ENCODE measurements at regions not wholly inside any gene's neighbourhood (a gene's known extent, or its start where the extent isn't known, plus 50 kb on each side); places are given as distances from the start of the nearest gene placed in this dataset.

DNA sequence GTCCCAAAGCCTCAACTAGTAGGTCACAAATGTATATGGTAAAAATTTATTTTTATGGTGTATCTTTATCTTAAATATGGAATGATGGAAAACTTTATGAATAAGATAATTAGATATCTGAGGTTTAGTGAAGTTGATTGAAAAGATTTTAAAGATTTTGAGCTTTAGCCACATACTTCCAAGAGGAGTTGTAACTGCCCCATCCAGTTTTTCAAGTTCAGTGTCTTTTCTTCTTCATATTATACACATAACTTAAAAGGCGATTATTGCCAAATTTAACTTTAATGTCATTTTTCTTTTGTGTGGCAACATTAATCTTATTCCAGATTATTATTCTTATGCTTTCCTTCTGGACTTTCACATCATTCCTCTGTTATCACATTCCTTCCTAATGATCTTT, 266.4 kb downstream of the TINAG start:
- H3K27me3 ChIP-seq: no peaks in the 10 kb centered on the region
- H3K27ac ChIP-seq: no peak overlapping the region
- DNase-seq: no peak
- peaks cover 0 to 3% (median 0%) of the 10 kb centered on the region in 4 donors for H3K4me1 ChIP-seq
- H3K4me3 ChIP-seq: no peak overlapping the region
- no peaks in the 10 kb centered on the region for H3K9me3 ChIP-seq
- intact Hi-C loops (cut with DNase I): no loop called here
- TF ChIP-seq, protein P1, sequence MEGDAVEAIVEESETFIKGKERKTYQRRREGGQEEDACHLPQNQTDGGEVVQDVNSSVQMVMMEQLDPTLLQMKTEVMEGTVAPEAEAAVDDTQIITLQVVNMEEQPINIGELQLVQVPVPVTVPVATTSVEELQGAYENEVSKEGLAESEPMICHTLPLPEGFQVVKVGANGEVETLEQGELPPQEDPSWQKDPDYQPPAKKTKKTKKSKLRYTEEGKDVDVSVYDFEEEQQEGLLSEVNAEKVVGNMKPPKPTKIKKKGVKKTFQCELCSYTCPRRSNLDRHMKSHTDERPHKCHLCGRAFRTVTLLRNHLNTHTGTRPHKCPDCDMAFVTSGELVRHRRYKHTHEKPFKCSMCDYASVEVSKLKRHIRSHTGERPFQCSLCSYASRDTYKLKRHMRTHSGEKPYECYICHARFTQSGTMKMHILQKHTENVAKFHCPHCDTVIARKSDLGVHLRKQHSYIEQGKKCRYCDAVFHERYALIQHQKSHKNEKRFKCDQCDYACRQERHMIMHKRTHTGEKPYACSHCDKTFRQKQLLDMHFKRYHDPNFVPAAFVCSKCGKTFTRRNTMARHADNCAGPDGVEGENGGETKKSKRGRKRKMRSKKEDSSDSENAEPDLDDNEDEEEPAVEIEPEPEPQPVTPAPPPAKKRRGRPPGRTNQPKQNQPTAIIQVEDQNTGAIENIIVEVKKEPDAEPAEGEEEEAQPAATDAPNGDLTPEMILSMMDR (IDR thresholded peaks at IDR 0.05): no peak
- TF ChIP-seq POLR2AphosphoS5 (IDR thresholded peaks at IDR 0.05): no peak
- TF ChIP-seq EP300 (IDR thresholded peaks at IDR 0.05): no peak
- no peak for TF ChIP-seq POLR2A (IDR thresholded peaks at IDR 0.05)
- WGBS, 2 donors: 0% methylated on average over 1 of the region's 1 CpG
- H3K36me3 ChIP-seq: no peaks in the 10 kb centered on the region

DNA sequence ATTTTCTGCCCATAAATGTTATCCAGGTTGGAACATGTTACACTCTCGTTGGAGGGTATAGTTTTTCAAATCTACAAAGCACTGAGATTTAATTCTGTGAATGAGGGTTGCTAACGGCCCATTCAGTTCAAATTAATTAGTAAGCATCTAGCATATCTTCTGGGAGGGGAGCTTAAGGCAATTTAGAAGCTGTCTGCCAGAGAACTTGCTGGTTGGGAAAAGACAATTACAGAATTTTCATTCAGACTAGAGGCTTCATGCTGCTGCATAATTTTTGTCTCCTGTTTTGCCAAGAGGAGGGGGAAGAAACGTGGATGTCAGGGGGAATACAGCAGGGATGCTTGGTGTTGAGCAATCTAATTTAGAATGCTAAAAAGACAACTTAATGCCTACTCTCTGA, 268.3 kb upstream of the FAM83B start:
- TF ChIP-seq POLR2AphosphoS5 (IDR thresholded peaks at IDR 0.05): no peak
- H3K27ac ChIP-seq: no peak overlapping the region
- no peaks in the 10 kb centered on the region for H3K36me3 ChIP-seq
- no peak for DNase-seq
- no peak overlapping the region for H3K4me3 ChIP-seq
- H3K27me3 ChIP-seq: no peaks in the 10 kb centered on the region
- intact Hi-C loops (cut with DNase I): no loop called here
- H3K9me3 ChIP-seq: no peaks in the 10 kb centered on the region
- WGBS, 2 donors: 67 to 72% methylated on average over 3 of the region's 3 CpGs
- H3K4me1 ChIP-seq: peaks cover 0 to 3% (median 0%) of the 10 kb centered on the region in 4 donors

DNA sequence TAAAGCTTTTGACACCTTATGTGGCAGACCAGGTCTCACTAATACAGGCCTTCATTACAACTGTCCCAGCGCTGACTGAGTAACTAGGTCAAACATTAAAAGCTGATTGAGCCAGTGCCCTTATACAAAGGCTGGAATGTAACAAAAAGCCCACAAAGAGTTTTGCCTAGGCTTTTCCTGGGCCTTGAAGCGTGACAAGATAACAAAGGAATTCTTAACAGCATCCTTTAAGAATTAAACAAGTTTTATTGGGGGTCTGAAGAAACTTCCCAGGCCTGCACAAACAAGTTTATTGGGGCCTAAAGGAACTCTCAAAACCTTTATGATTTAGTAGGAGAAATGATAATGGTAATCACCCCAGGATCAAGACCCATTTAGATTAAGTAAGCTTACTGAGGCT, 267.6 kb upstream of the FAM83B start:
- no peak overlapping the region for H3K4me3 ChIP-seq
- no peak overlapping the region for H3K27ac ChIP-seq
- peaks cover 0 to 3% (median 0%) of the 10 kb centered on the region in 4 donors for H3K4me1 ChIP-seq
- TF ChIP-seq POLR2A (IDR thresholded peaks at IDR 0.05) (no peak), EP300 (IDR thresholded peaks at IDR 0.05) (no peak), POLR2AphosphoS5 (IDR thresholded peaks at IDR 0.05) (no peak)
- TF ChIP-seq, protein P1 (IDR thresholded peaks at IDR 0.05): no peak
- no peaks in the 10 kb centered on the region for H3K36me3 ChIP-seq
- no peaks in the 10 kb centered on the region for H3K27me3 ChIP-seq
- H3K9me3 ChIP-seq: no peaks in the 10 kb centered on the region
- 72 to 80% methylated on average over 2 of the region's 2 CpGs for WGBS, 2 donors
- intact Hi-C loops (cut with DNase I): no loop called here
- DNase-seq: no peak

DNA sequence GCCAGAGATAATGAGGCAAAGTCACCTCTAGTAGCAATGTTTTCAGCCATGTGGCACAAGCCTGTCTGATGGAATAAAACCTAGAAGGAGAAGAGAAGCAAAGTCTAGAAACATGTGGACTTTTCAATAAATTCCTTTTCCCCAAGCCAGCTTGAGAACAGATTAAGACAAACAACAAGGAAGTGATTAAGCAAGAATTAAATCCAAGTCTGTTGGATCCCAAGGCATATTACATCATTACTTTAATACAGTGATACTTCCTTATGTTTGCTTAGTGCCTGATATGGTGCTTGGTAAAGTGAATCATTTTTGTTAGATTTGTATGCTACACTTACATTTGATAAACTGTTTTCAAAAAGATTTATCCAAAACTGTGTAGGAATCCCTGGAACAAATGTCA, 260.3 kb upstream of the FAM83B start:
- Histone ChIP-seq H3K27me3 (no peaks in the 10 kb centered on the region), H3K36me3 (no peaks in the 10 kb centered on the region), H3K27ac (no peak overlapping the region), H3K4me3 (no peak overlapping the region), H3K4me1 (no peaks in the 10 kb centered on the region), H3K9me3 (no peaks in the 10 kb centered on the region)
- DNase-seq: no peak
- intact Hi-C loops (cut with DNase I): no loop called here
- TF ChIP-seq POLR2A (IDR thresholded peaks at IDR 0.05): no peak
- no peak for TF ChIP-seq POLR2AphosphoS5 (IDR thresholded peaks at IDR 0.05)
- TF ChIP-seq EP300 (IDR thresholded peaks at IDR 0.05): no peak
- TF ChIP-seq, protein P1 (IDR thresholded peaks at IDR 0.05): no peak

DNA sequence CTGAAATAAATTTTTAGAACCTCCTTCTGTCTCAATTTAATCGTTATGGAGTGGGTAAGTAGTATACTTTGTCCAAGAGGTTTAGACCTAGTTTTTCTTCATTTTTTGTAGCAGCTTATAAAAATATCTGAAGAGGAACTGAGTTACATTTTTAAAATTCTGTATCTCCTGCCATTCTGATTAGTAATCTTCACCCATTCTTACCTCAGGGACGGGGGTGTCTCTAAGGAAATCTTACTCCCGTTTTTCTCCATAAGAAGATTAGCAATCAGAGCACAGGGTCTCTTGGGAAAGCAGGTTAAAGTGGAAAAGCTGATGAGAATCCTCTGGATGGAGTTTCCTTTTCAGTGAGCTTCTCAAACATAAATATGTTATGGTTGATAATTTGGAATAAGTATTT, 259.3 kb upstream of the FAM83B start:
- intact Hi-C loops (cut with DNase I): no loop called here
- WGBS, 2 donors: 78 to 86% methylated on average over 3 of the region's 3 CpGs
- Histone ChIP-seq H3K27ac (no peak overlapping the region), H3K36me3 (no peaks in the 10 kb centered on the region), H3K9me3 (no peaks in the 10 kb centered on the region), H3K4me3 (no peak overlapping the region), H3K4me1 (no peaks in the 10 kb centered on the region), H3K27me3 (no peaks in the 10 kb centered on the region)
- TF ChIP-seq POLR2AphosphoS5 (IDR thresholded peaks at IDR 0.05) (no peak), POLR2A (IDR thresholded peaks at IDR 0.05) (no peak), EP300 (IDR thresholded peaks at IDR 0.05) (no peak)
- TF ChIP-seq, protein P1 (IDR thresholded peaks at IDR 0.05): no peak
- DNase-seq: no peak
